ENCODE measurements at regions not wholly inside any gene's neighbourhood (a gene's known extent, or its start where the extent isn't known, plus 50 kb on each side); places are given as distances from the start of the nearest gene placed in this dataset.
"Not testable (repeated sequence)": the region's sequence is repeated elsewhere in the genome, so short reads cannot be mapped to it uniquely, and the experiment has no call there.

DNA sequence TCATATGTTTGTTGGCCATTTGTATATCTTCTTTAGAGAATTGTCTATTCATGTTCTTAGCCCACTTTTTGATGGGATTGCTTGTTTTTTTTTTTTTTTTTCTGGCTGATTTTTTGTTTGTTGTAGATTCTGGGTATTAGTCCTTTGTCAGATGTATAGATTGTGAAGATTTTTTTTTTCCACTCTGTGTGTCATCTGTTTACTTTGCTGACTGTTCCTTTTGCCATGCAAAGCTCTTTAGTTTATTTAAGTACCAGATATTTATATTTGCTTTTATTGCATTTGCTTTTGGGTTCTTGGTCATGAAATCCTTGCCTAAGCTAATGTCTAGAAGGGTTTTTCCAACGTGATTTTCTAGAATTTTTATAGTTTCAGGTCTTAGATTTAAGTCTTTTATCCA lies 547.9 kb downstream of the TMEM135 start:
- not testable (repeated sequence) for DNase-seq (ENCODE audit: extremely low spot score, insufficient read length, low read depth); FAIRE-seq

DNA sequence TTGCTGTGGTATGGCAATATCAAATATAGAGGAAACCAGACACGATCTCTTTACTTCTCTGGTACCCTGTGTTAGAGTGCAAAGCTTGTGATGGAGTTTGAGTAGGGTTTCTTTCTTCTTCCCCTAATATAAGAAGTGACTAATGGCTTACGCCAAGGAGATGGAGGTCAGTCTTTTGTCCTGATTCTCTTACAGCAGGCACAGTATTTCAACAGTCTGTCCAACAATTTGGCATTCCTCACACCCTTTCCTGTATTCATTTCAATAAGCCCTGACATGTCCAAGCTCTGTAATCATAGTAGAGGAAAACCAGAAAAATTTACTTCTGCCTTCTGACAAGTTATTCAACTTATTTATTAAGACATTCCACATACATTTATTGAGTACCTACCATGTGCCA lies 546.2 kb downstream of the TMEM135 start:
- DNase-seq (ENCODE audit: extremely low spot score, insufficient read length, low read depth) (no peak), FAIRE-seq (no peak)

DNA sequence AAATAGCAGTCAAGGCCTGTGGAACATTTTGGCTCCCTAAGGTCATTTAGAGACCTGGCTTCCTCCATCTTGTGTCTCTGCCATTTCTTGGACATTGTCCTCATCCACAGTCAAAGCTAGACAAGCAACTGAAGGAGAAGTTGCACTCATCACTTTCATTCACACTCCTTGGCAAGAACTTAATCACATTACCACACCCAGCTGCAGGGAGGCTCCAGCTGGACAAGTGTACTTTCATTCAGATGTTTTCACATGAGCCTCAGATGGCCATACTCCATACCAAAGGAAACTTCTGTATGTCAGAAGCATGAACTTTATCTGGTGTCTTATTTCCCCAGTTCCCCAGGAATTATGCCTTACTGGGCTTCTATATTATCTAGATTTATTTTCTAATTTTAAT lies 537.4 kb downstream of the TMEM135 start:
- FAIRE-seq (no peak), DNase-seq (ENCODE audit: extremely low spot score, insufficient read length, low read depth) (no peak)

DNA sequence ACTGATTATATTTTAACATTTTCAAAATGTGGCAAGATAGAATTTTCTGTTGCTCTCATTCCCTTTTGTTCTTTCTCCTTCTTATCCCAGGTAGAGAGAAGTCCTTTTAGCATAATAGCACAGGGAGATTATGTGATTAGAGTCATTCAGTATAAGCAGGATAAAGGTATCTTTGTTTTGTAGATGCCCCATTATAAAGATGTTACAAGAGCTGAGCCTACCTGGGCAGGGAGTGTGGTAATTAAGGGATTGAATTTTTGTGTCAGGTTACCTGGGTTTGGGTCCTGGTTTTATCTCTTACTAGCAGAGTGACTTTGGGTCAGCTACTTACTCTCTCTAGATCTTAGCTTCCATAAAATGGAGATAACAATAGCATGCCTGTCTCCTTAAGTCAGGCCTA lies 536.5 kb downstream of the TMEM135 start:
- FAIRE-seq (no peak), DNase-seq (ENCODE audit: extremely low spot score, insufficient read length, low read depth) (no peak)

DNA sequence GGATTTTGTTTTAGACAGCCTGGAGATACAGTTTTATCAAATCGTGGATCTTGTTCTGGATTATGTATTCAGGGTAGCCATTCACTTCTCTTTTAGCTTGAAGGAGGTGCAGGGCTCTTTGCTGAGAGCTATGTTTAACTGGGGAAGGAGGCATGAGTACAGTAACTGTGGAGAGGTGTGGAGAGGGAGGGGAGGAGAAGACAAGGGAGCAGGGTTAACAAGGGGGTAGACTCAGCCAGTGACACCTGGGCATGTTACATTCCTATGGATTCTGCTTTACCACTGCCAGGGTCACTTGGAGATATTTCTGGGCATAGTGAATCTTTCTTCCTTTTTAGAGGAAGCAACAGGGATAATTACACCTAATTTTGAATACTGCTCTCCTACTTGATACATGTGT lies 536.0 kb downstream of the TMEM135 start:
- FAIRE-seq (no peak), DNase-seq (ENCODE audit: extremely low spot score, insufficient read length, low read depth) (no peak)

DNA sequence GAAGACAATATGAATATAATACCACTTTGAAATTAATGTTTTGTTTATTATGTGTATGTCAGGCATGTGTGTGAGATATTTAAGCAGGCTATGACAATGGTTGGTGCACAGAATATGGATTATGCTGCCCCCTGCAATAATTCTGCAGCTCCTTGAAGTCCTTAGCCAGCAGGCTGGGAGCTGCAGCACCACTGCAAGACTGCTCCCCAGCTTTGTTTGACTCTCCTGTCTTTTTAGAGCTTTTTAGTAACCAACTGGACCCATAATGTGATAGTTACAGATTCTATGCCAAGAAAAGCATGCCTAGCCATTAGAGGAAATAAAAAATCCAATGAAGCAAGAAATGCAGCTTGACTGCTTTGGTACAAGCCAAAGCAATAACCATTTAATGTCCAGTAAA lies 535.1 kb downstream of the TMEM135 start:
- FAIRE-seq (no peak), DNase-seq (ENCODE audit: extremely low spot score, insufficient read length, low read depth) (no peak)

DNA sequence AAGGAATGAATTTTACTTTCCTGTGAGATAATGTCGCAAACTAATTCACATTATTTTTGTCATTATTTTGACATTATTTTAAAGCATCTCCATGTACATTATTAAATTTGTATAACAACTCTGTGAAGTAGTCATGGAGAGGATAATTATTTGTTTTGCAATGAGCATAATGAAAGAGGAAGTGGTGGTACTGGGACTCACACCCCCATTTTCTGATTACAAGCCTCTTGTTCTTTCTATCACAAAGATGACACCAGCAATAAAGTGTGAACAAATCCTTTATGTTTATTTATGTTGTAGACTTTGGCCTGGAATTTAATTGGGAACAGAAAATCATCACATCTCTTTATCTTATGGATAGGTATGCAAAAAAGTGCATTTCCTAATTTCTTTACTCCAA lies 522.6 kb downstream of the TMEM135 start:
- no peak for DNase-seq (ENCODE audit: extremely low spot score, insufficient read length, low read depth)
- FAIRE-seq: no peak

DNA sequence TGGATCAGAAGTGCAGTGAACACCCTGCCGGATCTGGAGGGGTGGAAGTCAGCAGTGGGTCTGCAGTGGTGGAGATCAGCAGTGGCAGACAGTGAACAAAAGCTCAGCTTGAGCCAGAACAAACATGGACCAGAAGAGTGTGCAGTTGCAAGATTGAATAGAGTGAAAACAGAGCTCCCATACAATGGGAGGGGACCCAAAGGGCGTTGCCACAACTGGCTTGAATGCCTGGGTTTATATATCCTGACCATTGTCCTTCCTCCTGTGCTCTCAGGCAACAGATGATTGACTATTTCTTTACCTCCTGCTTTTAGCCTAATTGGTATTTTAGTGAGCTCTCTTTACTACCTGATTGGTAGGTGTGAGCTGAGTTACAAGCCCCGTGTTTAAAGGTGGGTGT lies 522.1 kb downstream of the TMEM135 start:
- not testable (repeated sequence) for FAIRE-seq; DNase-seq (ENCODE audit: extremely low spot score, insufficient read length, low read depth)

DNA sequence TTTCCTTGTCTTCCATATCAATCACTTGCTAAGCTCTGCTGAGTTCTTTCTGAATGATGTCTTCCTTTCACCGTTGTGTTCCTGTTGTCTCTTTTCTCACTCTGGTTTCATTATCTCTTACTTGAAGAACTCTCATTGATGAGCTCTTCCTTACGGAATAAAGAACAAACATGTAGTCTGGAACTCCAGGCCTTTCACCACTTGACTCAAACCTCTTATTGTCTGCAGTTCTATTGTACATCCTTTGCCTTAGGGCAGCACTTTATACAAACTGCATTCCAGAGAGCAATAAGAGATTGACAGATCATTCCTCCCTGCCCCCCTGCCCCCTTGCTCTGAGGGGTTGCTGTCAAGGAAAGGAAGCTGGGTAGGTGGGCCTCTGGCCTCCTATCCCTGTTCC lies 517.4 kb downstream of the TMEM135 start:
- FAIRE-seq (no peak), DNase-seq (ENCODE audit: extremely low spot score, insufficient read length, low read depth) (no peak)

DNA sequence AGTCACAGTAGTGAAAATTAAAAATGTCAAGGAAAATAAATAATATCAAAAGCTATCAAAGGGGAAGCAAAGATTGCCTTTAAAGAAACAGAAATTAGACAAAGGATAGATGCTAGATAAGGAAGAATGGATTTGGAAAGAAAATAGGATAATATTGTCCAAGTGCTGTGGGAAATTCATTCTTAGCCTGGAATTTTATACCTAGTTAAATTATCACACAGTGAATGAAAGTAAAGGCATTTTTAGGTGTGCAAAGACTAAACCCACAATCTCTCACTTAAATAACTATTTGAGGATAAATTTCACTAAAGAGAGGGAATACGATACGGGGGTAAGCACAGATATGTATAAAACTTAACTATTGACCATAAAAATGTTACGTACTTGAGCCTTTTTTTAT lies 511.1 kb downstream of the TMEM135 start:
- FAIRE-seq (no peak), DNase-seq (ENCODE audit: extremely low spot score, insufficient read length, low read depth) (no peak)

DNA sequence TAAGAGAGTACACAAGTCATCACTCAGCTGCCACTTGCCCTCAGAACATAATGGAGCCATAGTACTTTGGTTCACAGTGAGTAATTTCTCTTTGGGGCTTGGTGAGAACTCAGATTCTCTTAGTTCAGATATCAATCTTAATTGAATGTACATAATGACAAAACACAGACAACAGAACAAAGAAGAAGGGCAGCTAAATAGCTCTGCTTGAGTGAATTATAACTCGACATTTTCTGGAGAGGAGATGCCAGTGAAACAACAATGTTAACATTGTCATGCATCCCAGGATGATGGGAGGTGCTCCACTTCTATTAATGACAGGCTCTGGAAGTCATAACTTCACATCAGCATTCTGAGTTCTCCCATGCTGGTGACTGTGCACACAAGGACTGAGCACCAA lies 508.1 kb downstream of the TMEM135 start:
- DNase-seq (ENCODE audit: extremely low spot score, insufficient read length, low read depth) (no peak), FAIRE-seq (no peak)

DNA sequence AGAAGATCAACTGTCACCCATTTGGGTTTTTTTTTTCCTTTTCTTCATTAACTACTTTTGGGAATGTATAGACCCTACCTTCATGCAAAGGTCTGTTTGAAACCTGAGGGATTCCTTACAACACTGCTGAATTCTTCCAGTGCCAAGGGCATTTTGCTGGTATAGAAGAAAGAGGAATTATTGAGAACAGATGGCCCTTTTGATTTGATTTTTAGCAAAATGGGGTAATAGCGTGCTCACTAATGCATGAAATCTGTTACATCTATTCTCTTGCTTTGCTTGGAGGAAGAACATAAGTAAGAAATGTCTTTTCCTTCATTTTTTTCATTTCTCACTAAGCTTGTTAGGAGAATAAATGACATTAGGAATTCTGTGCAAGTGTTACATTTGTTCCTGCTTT lies 501.9 kb downstream of the TMEM135 start:
- FAIRE-seq (no peak), DNase-seq (ENCODE audit: extremely low spot score, insufficient read length, low read depth) (no peak)

DNA sequence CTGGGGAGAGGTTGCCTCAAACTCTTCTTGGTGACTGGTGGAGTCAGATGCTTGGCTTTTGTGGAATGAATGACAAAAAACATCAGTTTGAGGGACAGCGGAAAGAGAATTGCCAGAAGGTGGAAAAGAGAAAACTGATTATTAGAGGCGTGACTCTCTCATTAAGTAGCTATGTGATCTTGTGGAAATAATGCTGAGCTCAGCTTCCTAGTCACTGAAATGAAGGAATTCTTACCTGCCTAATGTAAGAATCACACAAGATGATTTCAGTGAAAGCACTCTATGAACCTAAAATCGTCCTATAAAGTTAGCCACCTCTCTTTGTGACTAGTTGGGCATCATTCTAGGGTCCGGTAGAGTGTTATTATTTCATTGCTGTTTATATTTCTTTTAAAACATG lies 498.8 kb downstream of the TMEM135 start:
- FAIRE-seq (no peak), DNase-seq (ENCODE audit: extremely low spot score, insufficient read length, low read depth) (no peak)

DNA sequence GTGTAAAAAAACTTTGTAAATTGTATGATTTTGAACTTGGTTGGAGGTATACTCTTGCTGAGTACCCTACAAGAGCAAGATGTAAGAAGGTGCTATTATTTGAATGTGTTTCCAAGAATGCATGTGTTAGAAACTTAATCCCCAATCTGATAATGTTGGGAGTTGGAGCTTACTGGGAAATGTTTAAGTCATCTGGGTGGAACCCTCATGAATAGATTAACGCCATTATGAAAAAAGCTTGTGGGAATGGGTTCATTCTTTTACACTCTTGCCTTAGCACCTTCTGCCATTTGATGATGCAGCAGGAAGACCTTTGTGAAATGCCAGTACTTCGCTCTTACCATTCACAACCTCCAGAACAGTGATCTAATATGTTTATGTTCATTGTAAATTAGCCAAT lies 498.3 kb downstream of the TMEM135 start:
- DNase-seq (ENCODE audit: extremely low spot score, insufficient read length, low read depth) (no peak), FAIRE-seq (no peak)

DNA sequence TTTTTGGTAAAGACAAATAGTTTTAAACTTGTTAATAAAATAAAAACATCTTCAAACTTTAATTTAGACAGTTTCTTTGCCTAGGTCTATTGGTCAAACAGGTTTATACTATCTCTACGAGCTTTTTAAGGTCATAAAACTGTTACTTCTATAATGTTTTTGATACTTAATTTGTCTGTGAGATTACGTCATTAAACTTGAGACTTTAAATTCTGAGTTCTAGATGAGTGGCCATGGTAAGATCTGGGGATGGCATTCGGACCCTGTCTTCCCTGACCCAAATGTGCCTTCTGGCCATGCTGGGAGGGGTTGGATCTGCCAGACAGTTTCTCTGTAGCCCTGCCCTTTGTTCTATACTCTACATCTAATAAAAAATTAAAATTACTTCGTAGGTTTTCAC lies 497.8 kb downstream of the TMEM135 start:
- no peak for FAIRE-seq
- DNase-seq (ENCODE audit: extremely low spot score, insufficient read length, low read depth): no peak

DNA sequence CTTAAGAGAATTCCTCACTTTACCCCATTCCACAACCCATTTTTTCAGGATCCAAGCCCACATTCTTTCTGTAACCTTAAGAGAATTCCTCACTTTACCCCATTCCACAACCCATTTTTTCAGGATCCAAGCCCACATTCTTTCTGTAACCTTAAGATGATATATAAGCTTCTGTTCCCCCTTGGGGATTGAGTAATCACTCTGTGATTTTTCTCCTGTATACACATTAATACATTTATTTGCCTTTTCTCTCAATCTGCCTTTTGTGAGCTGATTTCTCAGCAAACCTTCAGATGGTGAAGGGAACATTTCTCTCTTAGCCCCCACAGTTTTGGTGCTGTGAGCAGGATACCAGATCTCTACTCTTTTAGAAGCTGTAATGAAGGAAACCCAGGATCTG lies 494.1 kb downstream of the TMEM135 start:
- DNase-seq (ENCODE audit: extremely low spot score, insufficient read length, low read depth); FAIRE-seq: not testable (repeated sequence)

DNA sequence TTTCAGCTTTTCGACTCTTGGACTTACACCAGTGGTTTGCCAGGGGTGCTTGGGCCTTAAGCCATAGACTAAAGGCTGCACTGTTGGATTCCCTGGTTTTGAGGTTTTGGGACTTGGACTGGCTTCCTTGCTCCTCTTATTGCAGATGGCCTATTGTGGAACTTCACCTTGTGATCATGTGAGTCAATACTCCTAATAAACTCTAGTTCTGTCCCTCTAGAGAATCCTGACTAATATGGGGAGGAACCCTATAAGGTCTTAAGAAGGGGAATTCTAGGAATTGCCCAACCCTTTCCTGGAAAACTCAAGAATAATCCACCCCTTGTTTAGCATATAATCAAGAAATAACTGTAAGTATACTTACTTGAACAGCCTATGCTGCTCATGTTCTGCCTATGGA lies 491.8 kb downstream of the TMEM135 start:
- FAIRE-seq: no peak
- DNase-seq (ENCODE audit: extremely low spot score, insufficient read length, low read depth): no peak

DNA sequence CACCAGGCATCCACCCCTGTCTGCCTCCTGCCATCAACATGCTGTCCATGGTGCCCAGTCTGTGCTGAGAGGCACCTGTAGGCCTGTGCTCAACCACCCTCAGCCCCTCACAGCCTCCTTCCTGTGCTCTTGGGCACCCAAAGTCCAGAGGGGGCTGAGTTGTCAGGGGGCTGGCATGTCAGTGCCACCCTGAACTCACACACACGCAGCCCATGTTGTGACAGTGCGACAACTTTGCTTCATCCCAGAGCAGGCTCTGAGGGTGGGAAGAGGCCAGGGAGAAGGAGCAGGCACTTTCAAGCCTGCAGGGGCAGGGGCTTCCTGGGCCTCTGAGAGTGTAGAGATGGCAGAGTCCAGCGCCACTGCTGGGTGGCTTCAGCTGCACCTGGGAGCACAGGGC lies 491.0 kb downstream of the TMEM135 start:
- no peak for DNase-seq (ENCODE audit: extremely low spot score, insufficient read length, low read depth)
- FAIRE-seq: no peak

DNA sequence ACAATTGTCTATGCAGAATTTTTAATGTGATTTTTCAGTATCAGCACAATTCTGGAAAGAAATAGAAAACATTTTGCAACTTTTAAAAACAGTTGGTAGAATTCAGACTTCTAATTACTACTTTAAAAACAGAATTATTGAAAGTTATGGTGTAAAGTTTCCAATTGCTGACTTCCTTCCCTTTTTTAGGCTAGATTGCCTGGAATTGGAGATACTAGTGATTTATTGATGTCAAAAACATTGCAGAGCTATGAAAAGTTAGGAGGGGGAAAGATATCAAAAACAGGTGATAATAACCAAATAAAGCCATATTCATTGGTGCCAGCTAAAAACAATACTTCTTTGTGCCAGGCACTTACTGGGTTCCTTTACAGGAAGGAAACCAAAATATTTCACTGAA lies 485.5 kb downstream of the TMEM135 start:
- DNase-seq (ENCODE audit: extremely low spot score, insufficient read length, low read depth) (no peak), FAIRE-seq (no peak)

DNA sequence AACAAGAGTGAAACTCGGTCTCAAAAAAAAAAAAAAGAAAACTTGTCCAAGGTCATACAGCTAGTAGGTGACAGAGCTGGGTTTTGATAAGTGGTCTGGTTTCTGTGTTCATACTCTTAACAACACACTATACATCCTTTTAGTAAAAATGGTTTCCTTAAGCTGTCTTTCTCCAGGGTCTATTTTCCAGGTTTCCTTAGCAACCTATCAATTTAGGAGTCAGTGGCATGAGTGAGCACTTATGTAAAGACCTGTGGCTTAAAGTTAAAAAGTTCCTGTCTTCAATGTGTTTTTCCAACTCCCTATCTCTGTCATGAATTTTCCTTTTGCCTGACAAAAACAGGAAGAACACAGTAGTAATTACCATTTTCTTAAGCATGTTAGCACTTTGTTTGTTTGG lies 480.5 kb downstream of the TMEM135 start:
- FAIRE-seq: no peak

DNA sequence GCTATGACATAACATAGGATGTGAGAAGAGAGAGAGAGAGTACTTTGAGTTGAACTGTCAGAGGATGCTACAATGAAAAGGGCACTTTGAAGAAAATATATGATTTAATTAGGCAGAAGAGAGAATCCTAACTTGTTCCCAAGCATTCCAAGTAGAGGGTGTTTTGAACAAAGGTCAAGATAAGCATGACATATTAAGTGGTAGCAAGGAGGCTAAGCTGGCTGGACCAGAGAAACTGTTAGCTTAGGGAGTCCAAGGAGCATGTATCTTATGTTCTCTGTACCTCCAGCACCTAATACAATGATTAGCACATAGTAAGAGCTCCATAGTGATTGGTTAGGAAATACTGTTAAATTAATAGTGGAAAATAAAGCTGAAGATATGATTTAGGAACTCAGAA lies 479.6 kb downstream of the TMEM135 start:
- DNase-seq (ENCODE audit: extremely low spot score, insufficient read length, low read depth): no peak
- no peak for FAIRE-seq

More for the DNA sequence above, 480.5 kb downstream of the TMEM135 start:
- DNase-seq (ENCODE audit: extremely low spot score, insufficient read length, low read depth): no peak

DNA sequence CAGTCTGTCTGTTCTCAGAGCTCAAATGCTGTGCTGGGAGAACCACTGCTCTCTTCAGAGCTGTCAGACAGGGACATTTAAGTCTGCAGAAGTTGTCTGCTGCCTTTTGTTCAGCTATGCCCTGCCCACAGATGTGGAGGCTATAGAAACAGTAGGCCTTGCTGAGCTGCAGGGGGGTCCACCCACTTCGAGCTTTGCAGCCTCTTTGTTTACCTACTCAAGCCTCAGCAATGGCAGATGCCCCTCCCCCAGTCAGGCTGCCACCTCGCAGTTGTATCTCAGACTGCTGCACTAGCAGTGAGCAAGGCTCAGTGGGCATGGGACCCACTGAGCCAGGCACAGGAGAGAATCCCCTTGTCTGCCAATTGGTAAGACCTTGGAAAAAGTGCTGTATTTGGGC lies 470.0 kb downstream of the TMEM135 start:
- FAIRE-seq: not testable (repeated sequence)

DNA sequence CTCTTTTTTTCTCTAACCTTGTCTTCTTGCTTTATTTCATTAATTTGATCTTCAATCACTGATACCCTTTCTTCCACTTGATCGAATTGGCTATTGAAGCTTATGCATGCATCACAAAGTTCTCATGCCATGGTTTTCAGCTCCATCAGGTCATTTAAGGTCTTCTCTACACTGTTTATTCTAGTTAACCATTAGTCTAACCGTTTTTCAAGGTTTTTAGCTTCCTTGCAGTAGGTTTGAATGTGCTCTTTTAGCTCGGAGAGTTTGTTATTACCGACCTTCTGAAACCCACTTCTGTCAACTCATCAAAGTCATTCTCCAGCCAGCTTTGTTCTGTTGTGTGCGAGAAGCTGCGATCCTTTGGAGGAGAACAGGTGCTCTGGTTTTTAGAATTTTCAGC lies 469.2 kb downstream of the TMEM135 start:
- not testable (repeated sequence) for FAIRE-seq; DNase-seq (ENCODE audit: extremely low spot score, insufficient read length, low read depth)

More for the DNA sequence above, 470.0 kb downstream of the TMEM135 start:
- not testable (repeated sequence) for DNase-seq (ENCODE audit: extremely low spot score, insufficient read length, low read depth)

Measured in GM18507 (cell line).